ENCODE measurements at regions not wholly inside any gene's neighbourhood (a gene's known extent, or its start where the extent isn't known, plus 50 kb on each side); places are given as distances from the start of the nearest gene placed in this dataset.

- Histone ChIP-seq H3K9me3 (no peaks in the 10 kb centered on the region), H3K36me3 (no peaks in the 10 kb centered on the region), H3K4me3 (no peak overlapping the region), H3K4me1 (no peaks in the 10 kb centered on the region), H3K27ac (no peak overlapping the region), H3K27me3 (no peaks in the 10 kb centered on the region)
- WGBS, 2 donors = 84 to 87% methylated on average over 2 of the region's 2 CpGs
- DNase-seq = no peak
- intact Hi-C loops (cut with DNase I) = no loop called here
- TF ChIP-seq, protein P1, sequence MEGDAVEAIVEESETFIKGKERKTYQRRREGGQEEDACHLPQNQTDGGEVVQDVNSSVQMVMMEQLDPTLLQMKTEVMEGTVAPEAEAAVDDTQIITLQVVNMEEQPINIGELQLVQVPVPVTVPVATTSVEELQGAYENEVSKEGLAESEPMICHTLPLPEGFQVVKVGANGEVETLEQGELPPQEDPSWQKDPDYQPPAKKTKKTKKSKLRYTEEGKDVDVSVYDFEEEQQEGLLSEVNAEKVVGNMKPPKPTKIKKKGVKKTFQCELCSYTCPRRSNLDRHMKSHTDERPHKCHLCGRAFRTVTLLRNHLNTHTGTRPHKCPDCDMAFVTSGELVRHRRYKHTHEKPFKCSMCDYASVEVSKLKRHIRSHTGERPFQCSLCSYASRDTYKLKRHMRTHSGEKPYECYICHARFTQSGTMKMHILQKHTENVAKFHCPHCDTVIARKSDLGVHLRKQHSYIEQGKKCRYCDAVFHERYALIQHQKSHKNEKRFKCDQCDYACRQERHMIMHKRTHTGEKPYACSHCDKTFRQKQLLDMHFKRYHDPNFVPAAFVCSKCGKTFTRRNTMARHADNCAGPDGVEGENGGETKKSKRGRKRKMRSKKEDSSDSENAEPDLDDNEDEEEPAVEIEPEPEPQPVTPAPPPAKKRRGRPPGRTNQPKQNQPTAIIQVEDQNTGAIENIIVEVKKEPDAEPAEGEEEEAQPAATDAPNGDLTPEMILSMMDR (IDR thresholded peaks at IDR 0.05) = no peak
- no peak for ATAC-seq
Measured at GRCh38 chr12:20262119-20262518, 106.2 kb upstream of the PDE3A start.

DNA sequence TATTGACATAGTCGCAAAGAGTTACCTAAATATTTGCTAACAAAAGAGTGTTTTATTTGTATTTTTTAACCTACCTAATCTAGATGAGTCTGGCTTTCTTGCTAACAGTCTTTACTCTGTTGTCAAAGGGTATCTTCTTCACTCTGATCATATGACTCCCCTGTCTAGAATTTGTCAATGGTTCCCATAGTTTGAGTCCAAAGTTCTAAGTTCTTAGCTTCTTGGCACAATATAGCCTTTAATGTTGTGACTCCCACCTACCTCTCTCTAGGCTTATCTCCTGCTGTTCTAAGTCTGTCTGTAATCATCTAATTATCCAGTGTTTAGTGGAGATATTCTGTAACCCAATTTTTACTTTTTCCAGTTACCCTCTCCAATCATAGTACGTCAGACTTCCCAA lies 104.3 kb upstream of the PDE3A start:
- ATAC-seq = no peak

DNA sequence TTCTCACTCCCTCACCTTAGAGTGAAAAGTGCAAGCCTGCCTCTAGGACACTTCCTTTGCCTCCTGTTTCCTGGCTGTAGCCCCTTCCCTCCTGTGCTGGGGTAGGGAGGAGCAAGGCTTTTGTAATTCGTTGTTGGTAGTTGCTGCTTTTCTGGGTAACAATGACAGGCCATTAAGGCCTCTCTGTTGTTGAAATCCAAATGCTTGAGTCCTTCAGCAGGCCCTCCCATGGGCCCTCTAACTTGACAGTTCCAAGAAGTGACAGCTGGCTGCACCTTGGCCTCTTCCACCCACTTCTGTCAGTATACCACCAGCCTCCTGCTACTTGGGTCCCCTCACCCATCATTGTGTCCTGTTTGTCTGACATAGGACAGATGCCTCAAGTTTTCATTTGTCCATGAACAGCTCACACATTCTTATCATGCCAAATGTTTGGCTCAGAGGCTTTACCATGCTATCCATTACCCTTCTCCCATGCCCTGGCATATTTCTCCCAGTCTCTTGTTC lies 103.7 kb upstream of the PDE3A start:
- Histone ChIP-seq H3K36me3 (no peaks in the 10 kb centered on the region), H3K27me3 (no peaks in the 10 kb centered on the region), H3K4me1 (peaks cover 0 to 8% (median 0%) of the 10 kb centered on the region in 9 donors), H3K4me3 (no peak overlapping the region), H3K27ac (no peak overlapping the region), H3K9me3 (no peaks in the 10 kb centered on the region)
- intact Hi-C loops (cut with DNase I) = no loop called here
- no peak for DNase-seq
- TF ChIP-seq, protein P1 (IDR thresholded peaks at IDR 0.05) = no peak
- WGBS, 2 donors = 10 to 26% methylated on average over 1 of the region's 1 CpG
- ATAC-seq = peak in 4 of 8 donors; percentile 9 to 70 (median 42)

More for the DNA sequence above, 104.3 kb upstream of the PDE3A start:
- TF ChIP-seq, protein P1 (IDR thresholded peaks at IDR 0.05) = no peak
- Histone ChIP-seq H3K27me3 (no peaks in the 10 kb centered on the region), H3K27ac (no peak overlapping the region), H3K9me3 (no peaks in the 10 kb centered on the region), H3K4me1 (peaks cover 0 to 2% (median 0%) of the 10 kb centered on the region in 9 donors), H3K36me3 (no peaks in the 10 kb centered on the region), H3K4me3 (no peak overlapping the region)
- WGBS, 2 donors = 97 to 98% methylated on average over 2 of the region's 2 CpGs
- DNase-seq = no peak
- intact Hi-C loops (cut with DNase I) = no loop called here

GRCh38 chr12:20268121-20268732 lies 100.1 kb upstream of the PDE3A start:
- intact Hi-C loops (cut with DNase I) = no loop called here
- no peak for ATAC-seq
- Histone ChIP-seq H3K4me3 (no peak overlapping the region), H3K27me3 (no peaks in the 10 kb centered on the region), H3K9me3 (no peaks in the 10 kb centered on the region), H3K4me1 (peaks cover 0 to 36% (median 18%) of the 10 kb centered on the region in 9 donors), H3K27ac (no peak overlapping the region), H3K36me3 (no peaks in the 10 kb centered on the region)
- WGBS, 2 donors = 87 to 88% methylated on average over 6 of the region's 6 CpGs
- DNase-seq = no peak
- TF ChIP-seq, protein P1 (IDR thresholded peaks at IDR 0.05) = no peak

All from heart right ventricle (tissue), 16 donors.